G401 (cell line): ENCODE measurements at regions not wholly inside any gene's neighbourhood (a gene's known extent, or its start where the extent isn't known, plus 50 kb on each side); places are given as distances from the start of the nearest gene placed in this dataset.

Source experiments
- DNase-seq: peaks from one replicate; pipeline ENCODE4 v3.0.0-alpha.2; 2015; ENCODE audit warnings: low spot score
- in situ Hi-C: cut with HindIII; loops from 2 replicates; pipeline ENCODE4 v1.10.0; 2016; ENCODE audit warnings: low sequenced_read_pairs, mixed read lengths

DNA sequence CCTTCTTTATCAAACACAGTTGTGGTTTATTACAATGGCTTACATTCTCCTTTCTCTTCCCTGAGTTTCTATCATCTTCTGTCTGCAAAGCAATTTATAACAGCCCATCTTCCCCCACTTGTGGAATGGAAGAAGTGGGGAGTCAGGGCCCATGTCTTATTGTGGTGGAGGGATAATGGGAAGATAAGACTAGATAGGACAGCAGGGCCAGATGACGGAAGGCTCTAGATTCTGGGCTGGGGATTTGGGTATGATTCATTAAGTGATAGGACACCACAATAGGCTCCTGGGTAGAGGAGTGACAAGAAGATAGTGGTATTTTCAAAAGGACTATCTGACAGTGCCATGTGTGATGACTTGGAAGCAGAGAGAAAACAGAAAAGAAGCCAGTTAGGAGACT, 450.6 kb downstream of the TTLL7 start:
- DNase-seq: no peak
- in situ Hi-C loops: no loop called here

GRCh38 chr1:83547901-83548300, 451.0 kb downstream of the TTLL7 start:
- no peak for DNase-seq
- in situ Hi-C loops: no loop called here

GRCh38 chr1:83546874-83547273, 452.1 kb downstream of the TTLL7 start:
- no peak for DNase-seq
- in situ Hi-C loops: no loop called here

DNA sequence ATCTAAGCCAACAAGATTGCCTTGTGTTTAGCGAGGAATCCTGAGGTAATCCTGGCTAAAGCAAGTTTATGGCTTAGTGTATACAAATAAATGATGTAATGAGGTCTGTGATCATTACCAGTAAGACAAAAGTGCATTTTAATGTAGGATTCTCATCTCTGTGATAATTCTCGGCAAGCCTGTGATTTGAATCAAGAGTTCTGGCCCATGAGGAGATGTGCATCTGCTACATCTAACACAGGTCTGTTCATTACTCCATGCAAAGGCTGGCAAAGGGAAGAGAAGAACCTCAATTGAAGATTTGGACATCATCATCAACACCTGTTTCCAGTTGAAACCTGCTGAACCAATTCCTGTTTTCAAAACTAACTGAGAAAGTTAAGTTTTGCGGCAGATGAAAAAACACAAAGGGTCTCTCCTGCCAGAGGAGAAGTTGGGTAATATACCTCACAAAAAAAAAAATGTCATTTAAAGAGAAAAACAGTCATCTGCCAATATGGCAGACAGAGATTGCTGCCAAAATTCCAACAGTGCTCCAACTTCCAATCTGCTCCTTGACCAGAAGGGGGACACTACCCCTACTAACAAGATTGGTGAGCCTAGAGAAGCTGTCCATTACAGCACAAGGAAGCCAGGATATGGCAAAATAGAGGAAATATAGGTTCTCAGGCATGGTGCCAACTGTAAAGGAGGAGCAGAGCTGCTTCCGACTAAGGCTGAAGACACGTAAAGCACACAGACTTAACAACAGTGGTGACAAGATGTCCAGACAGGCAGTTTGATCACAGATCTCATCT, 453.7 kb downstream of the TTLL7 start:
- DNase-seq: no peak
- in situ Hi-C loops: no loop called here

DNA sequence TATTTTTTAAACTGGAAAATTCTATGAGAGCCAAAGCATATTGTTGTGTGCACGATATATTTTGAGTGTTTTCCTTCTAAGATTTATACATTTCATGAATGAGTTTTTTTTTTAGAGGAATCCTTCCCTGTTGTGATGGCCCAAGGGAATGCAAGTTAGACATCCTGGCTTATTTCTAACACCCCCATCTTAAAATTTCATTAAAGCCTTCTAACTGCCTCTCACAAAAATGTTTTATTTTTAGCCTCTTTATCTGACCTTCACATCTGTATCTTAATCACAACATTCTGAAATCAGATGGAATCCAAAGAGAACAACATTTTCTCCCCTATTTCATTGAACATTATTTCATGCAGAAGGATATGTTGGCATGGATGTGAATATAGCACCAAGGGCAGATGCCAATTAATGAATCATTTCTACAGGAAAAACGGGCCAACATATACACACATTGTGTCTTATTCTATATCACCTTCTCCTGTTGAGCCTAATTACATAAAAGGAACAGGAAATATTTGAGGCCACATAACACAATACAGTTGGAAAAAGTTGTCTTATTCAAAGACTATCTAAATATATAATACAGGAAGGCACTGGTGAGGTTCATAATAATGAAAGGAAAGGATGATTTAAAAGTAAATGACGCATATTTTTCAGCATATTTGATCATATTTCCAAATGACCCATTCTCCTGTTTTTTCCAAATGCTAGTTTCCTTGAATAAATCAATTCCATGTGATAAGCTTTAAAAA, 455.5 kb downstream of the TTLL7 start:
- no peak for DNase-seq
- in situ Hi-C loops: no loop called here

DNA sequence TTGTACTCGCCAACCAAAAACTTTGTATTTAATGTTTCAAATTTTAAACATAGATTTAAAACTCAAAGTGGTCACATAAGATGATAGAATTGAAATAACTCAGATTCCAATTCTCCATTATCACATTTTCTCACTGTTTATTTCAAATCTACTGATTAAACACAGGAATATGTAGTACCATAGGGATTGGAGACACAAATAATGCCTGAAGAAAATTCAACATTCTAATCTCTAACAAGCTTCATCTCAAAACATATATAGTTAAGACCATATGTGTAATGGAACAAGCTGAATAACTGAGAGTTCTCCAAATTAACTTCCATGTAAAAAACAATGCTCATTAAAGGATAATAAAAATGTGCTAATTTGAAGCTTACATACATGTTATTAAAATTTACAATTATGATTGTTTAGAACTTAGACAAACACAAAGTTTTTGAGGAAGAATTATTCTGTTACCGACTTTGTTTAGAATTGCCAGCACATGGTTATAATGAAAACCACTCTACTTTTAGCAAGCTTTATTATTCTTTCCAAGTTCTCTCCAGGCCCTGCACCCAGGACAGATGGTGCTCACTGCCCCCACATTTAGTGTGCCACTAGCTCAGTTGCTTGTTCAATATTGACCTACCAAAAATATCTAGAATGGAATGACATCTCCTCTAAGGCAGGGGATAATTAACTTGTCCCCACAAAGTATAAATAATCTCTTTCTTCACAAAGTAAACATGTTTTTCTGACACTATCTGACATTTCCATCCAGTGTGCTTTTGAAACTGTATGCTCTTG, 467.2 kb downstream of the TTLL7 start:
- in situ Hi-C loops: no loop called here
- no peak for DNase-seq

GRCh38 chr1:83530506-83530905, 468.4 kb downstream of the TTLL7 start:
- DNase-seq: no peak
- in situ Hi-C loops: no loop called here

GRCh38 chr1:83527987-83528386, 470.9 kb downstream of the TTLL7 start:
- no peak for DNase-seq
- in situ Hi-C loops: no loop called here

- in situ Hi-C loops: no loop called here
- DNase-seq: no peak
Measured at GRCh38 chr1:83520797-83521196, 478.1 kb downstream of the TTLL7 start.

- in situ Hi-C loops: no loop called here
Measured at GRCh38 chr1:83516369-83516768, 482.6 kb downstream of the TTLL7 start.

DNA sequence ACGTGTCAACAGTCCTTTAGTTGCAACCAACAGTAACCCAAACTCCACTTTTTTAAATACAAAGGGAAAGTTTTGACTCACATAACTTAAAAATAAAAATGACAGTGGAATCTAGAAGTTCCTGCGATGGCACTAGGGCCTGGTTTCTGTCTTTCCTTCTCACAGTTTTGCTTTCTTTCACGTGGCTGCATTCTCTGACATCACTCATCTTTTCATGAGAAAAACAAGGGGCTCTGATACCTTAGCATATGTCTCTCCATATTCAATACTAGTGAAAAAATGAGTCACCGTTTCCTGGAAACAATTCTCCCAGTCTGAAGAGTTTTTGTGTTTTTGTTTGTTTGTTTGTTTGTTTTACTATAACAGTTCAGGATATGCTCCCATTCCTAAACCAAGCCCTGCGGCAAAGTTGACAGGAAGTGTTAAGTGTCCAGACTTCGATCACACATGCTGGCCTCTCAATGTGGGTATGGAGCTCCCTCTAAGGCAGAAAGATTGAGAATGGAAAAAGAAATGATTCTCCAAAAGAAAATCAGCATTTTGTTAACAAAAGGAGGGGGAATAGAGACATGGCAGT, 483.3 kb downstream of the TTLL7 start:
- no peak for DNase-seq
- in situ Hi-C loops: no loop called here

More at GRCh38 chr1:83516369-83516768, 482.6 kb downstream of the TTLL7 start:
- DNase-seq: no peak

DNA sequence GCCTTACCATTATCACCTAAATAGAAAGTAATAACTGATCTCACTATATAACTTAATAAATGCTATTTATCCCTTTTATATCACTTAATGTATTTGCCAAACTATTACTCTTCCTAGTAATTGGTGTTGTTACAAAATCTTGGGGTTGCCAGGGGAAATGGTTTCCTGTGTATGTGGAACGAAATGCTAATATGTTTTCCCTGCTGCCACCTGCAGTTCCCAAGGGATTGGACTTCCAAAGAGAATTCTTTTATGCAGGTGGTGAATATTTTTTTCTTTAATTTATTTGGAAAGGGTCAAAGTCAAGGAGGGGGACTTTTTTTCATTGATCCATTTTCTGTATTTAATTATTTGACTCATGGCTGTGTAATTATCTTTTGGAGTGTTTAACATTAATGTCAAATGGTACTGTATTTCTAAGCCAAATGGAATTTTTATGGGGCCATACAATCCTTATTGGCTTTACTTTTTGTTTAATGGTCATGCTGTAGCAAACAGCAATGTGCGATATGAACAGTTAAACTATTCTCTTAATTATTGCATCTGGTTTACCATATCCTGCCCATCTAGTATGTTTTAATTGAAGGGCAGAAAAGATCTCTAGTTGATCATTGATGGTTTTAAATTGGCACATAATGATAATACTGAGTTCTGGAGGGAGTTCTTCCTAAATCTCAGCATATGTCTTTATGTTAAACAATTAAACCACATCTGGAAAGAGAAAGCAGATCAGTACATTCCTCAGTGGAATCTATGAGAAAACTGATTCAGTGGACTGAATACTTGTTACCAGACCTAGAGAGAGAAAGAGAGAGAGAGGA, 486.3 kb downstream of the TTLL7 start:
- in situ Hi-C loops: no loop called here
- no peak for DNase-seq

- no peak for DNase-seq
- in situ Hi-C loops: no loop called here
Measured at GRCh38 chr1:83511146-83511726, 487.7 kb downstream of the TTLL7 start.

- no peak for DNase-seq
- in situ Hi-C loops: no loop called here
Measured at GRCh38 chr1:83509301-83509781, 489.6 kb downstream of the TTLL7 start.

DNA sequence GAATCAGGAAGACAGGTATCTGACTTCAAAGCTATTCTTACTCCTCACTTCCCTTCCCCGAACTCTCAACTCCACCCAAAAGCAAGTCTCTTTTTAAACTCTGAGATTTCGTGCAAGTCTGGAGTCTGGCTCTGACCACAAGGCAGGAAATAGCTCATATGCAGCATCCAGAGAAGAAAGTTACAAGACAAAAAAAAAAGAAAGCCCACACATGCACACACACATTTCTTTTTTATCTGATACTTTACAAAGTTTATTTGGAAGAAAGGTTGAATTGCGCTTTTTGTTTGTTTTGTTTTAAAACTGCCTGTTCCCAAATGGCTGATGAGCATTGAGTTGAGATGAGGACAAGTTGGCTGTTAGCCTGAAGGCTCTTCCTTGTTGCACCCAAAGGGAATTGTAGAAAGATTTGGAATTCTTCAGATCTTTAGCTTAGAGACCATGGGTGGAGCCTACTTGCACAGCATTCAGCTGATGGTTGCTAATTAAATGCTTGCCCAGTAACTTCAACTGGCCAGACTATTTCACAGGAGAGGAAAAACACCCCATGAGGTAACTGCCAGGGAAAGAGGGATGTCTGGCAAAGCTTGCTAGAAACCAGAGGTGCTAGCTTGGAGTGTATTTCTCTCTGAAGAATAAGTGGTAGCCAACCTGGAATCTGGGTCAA, 490.3 kb downstream of the TTLL7 start:
- no peak for DNase-seq
- in situ Hi-C loops: no loop called here

DNA sequence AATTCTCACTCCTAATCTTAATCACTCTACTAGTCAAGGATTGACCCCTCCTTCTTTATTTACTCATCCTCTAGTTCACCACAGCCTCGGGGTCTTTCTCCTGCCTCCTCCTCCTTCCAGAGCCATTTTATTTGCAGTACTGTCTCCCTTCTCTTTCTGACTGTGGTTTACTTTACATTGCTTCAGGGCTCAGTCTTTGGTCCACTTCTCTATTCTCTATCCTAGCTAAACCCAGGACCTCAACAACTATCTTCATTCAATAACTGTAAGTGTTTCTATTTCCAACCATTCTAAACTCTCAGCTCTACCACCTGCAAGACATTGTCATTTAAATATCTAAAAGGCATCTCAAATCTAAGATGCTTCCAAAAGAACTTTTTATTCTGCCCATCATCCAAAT, 493.8 kb downstream of the TTLL7 start:
- DNase-seq: no peak
- in situ Hi-C loops: no loop called here

GRCh38 chr1:83503153-83503552, 495.8 kb downstream of the TTLL7 start:
- in situ Hi-C loops: no loop called here
- no peak for DNase-seq
